GM12865 (cell line): ENCODE measurements at regions not wholly inside any gene's neighbourhood (a gene's known extent, or its start where the extent isn't known, plus 50 kb on each side); places are given as distances from the start of the nearest gene placed in this dataset.

Source experiments
- DNase-seq: peaks from one replicate; pipeline ENCODE4 v3.0.0; 2010; ENCODE audit warnings: low read depth
- H3K4me3 ChIP-seq: 2 replicates; pipeline ENCODE4 v1.5.1; 2011; ENCODE audit warnings: mild to moderate bottlenecking, low read depth, low read length, control low read depth
- CTCF ChIP-seq: IDR thresholded peaks from 2 replicates; pipeline ENCODE4 v1.5.1; 2011; ENCODE audit warnings: low read length, control low read depth, low read depth, inconsistent platforms; ENCODE audit not compliant: insufficient read depth; ENCODE audit errors: missing control alignments

DNA sequence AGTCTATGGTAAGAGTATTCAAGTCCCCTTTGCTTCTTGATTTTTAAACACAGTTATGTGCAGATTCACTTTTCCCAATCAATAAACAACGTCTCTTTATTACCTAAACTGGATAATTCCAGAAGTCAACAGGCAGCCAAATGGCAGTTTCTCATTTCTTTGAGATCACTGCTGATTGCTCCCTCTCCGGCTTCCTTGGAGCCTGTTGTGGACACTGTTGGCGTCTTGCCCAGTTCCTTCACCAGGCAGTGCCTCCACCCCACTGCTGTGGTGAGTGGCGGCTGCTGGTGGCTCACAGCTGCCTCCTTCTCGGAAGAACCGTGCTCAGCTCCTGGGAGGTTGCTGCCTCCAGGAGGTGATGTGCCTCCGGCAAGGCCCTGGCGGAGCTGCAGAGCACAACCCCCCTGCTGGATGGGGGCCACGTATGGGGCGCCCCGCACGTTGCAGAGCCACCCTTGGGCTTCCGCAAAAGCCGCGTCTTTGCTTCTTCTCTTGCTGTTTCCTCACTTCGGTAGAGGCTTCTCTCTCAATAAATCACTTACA, 105.1 kb upstream of the CNKSR3 start:
- no peak overlapping the region for H3K4me3 ChIP-seq
- no peak for TF ChIP-seq CTCF
- DNase-seq: no peak

GRCh38 chr6:154617175-154617574, 106.7 kb upstream of the CNKSR3 start:
- DNase-seq: no peak
- no peak overlapping the region for H3K4me3 ChIP-seq
- TF ChIP-seq CTCF: no peak

DNA sequence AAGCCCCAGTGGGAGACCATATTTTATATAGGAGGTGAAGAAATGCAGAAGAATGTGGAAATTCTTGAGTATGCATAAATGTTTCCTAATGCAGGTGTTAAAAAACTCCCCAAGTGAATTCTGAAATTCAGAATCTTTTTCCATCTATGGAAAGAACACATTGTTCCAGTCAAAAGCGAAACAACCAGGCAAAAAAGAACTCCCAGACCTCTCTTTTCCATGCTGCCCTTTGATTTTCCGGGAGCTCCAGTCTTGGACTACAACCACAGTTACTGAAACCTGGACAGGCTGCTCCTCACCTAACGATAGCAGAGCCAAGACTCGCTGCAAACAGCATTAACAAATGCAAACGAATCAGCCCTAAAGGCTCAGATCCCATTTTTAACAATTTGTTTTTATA, 108.7 kb upstream of the CNKSR3 start:
- H3K4me3 ChIP-seq: no peak overlapping the region
- TF ChIP-seq CTCF: no peak
- no peak for DNase-seq

GRCh38 chr6:154621686-154622085, 111.2 kb upstream of the CNKSR3 start:
- TF ChIP-seq CTCF: no peak
- no peak overlapping the region for H3K4me3 ChIP-seq
- no peak for DNase-seq

DNA sequence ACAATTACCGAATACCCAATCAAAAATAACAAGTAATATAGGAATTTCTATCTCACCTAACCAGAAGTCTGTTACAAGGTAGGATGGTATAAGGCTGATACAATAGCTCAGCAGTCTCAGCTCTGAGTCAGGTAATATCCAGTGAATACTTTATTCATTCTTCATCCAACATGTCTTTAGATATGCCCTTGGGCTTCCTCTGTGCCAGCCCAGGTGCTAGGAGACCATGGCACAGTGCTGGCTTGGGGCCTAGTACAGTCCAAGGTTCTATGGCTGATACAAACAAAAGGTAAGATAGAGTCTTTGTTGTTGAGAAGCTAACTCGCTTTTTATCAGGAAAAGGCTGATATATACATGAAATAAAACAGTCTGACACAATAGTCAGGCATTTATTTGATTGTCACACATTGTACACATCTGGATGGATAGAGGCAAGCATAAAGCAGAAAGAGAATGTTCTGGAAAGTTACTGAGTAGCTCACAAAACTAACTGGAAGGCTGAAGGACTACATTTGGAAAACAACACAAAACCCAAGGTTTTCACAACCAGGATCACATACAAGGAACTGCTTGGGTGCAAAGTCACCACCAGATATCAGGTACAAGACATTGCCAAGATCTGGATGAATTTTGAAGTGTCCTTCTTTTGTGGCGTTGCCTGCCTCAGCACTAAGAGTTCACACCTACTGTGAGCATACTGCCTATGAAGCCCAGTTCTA, 110.4 kb upstream of the SCAF8 start:
- no peak for TF ChIP-seq CTCF
- no peak for DNase-seq
- no peak overlapping the region for H3K4me3 ChIP-seq

- TF ChIP-seq CTCF: no peak
Measured at GRCh38 chr6:154623391-154623790, 109.8 kb upstream of the SCAF8 start.

More at GRCh38 chr6:154623391-154623790, 109.8 kb upstream of the SCAF8 start:
- no peak for DNase-seq
- H3K4me3 ChIP-seq: no peak overlapping the region
